ENCODE measurements at regions not wholly inside any gene's neighbourhood (a gene's known extent, or its start where the extent isn't known, plus 50 kb on each side); places are given as distances from the start of the nearest gene placed in this dataset.

- Histone ChIP-seq H3K14ac (replicated peaks; ENCODE audit: low read depth, low read length) (no peak overlapping the region), H2AK9ac (replicated peaks; ENCODE audit: low read depth, low read length, poor library complexity) (no peak overlapping the region), H3K79me1 (ENCODE audit: low read depth in 1 of 2, low read length in 2 of 2) (no peaks in the 10 kb centered on the region), H3K4me1 (ENCODE audit: control insufficient read depth, insufficient read depth, low read length) (no peaks in the 10 kb centered on the region), H3K27me3 (ENCODE audit: control insufficient read depth, insufficient read depth, low read length) (no peaks in the 10 kb centered on the region), H3K9ac (ENCODE audit: low read depth, low read length) (no peak overlapping the region), H3K23ac (ENCODE audit: low read depth, low read length) (no peak overlapping the region), H3K4me3 (ENCODE audit: insufficient read depth, low read depth, low read length) (no peak overlapping the region), H3K18ac (ENCODE audit: low read depth, low read length) (no peak overlapping the region), H4K91ac (ENCODE audit: insufficient read depth, low read depth, low read length) (no peak overlapping the region), H4K5ac (ENCODE audit: low read depth, low read length) (no peak overlapping the region), H2BK120ac (ENCODE audit: low read depth, low read length) (no peak overlapping the region), H3K36me3 (ENCODE audit: control insufficient read depth, insufficient read depth, low read length) (no peaks in the 10 kb centered on the region), H3K9me3 (ENCODE audit: control insufficient read depth, insufficient read depth, low read length) (no peaks in the 10 kb centered on the region), H3K27ac (ENCODE audit: insufficient read depth, low read length) (no peak overlapping the region), H2BK5ac (ENCODE audit: low read depth, low read length, poor library complexity, severe bottlenecking) (no peak overlapping the region), H3K56ac (ENCODE audit: extremely low read depth, insufficient read depth, low read length) (no peak overlapping the region), H2AFZ (replicated peaks; ENCODE audit: low read length, poor library complexity) (no peak overlapping the region), H3K4ac (ENCODE audit: low read depth, low read length) (no peak overlapping the region), H2AK5ac (ENCODE audit: low read depth, low read length) (no peak overlapping the region), H4K20me1 (ENCODE audit: insufficient read depth, low read length) (no peaks in the 10 kb centered on the region), H2BK20ac (ENCODE audit: low read depth, low read length) (no peak overlapping the region), H4K8ac (ENCODE audit: low read depth in 2 of 2, low read length in 2 of 2) (no peak overlapping the region), H3K4me2 (ENCODE audit: low read depth, low read length) (no peak overlapping the region), H3K9me1 (ENCODE audit: insufficient read depth, low read length) (no peaks in the 10 kb centered on the region), H2BK15ac (ENCODE audit: low read depth, low read length) (no peak overlapping the region)
- no TSS peak for BruUV-seq (replicated peaks)
- ATAC-seq (ENCODE audit: low read depth) (no peak), DNase-seq (no peak)
- CTCF ChIA-PET: no interaction called here
- intact Hi-C loops (cut with micrococcal nuclease): no loop called here
- dilution Hi-C loops (cut with HindIII; ENCODE audit: low sequenced_read_pairs, unreplicated experiment): no loop called here
- in situ Hi-C loops (cut with MboI; ENCODE audit: low sequenced_read_pairs): no loop called here
- no peak for TF ChIP-seq BHLHE40 (IDR thresholded peaks at IDR 0.05; ENCODE audit: low read depth, low read length)
- TF ChIP-seq MXI1 (IDR thresholded peaks at IDR 0.05; ENCODE audit: borderline replicate concordance, low read depth, low read length): no peak
- POLR2A ChIA-PET (ENCODE audit: unreplicated experiment): no interaction called here
Measured at GRCh38 chr5:103755974-103756373, 193.4 kb upstream of the NUDT12 start.

Measured in IMR-90 (cell line).